ENCODE measurements at regions not wholly inside any gene's neighbourhood (a gene's known extent, or its start where the extent isn't known, plus 50 kb on each side); places are given as distances from the start of the nearest gene placed in this dataset.

DNA sequence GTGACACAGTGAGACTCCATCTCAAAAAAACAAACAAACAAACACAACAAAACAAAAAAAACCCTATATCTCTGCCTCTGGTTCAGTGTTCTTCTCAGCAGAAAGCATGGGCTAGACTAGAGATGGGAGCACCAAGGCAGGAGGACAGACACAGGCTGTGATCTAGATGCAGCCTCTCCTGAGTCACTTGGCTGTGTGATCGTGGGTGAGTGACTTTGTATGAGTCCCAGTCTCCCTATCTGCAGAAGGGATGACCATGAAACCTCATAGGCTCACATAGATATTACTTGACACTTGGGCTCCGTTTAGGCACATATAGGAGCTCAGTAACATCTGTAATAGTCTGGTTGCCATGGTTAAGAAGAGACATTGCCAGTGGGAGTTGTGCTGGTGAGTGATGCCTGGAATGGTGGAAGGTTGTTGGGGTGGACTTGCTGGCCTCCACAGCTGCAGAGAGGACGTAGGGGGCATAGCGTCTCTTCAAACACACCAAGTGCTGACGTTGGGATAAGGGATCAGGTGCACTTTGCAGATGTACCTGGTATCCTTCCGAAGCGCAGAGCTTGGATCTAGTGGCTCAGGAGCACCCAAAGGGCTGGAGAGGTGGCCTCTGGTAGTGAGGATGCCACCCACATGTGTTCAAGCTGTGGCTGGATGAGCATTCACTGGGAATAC lies 318.9 kb upstream of the HS6ST1 start:
- TF ChIP-seq, protein P1, sequence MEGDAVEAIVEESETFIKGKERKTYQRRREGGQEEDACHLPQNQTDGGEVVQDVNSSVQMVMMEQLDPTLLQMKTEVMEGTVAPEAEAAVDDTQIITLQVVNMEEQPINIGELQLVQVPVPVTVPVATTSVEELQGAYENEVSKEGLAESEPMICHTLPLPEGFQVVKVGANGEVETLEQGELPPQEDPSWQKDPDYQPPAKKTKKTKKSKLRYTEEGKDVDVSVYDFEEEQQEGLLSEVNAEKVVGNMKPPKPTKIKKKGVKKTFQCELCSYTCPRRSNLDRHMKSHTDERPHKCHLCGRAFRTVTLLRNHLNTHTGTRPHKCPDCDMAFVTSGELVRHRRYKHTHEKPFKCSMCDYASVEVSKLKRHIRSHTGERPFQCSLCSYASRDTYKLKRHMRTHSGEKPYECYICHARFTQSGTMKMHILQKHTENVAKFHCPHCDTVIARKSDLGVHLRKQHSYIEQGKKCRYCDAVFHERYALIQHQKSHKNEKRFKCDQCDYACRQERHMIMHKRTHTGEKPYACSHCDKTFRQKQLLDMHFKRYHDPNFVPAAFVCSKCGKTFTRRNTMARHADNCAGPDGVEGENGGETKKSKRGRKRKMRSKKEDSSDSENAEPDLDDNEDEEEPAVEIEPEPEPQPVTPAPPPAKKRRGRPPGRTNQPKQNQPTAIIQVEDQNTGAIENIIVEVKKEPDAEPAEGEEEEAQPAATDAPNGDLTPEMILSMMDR (IDR thresholded peaks at IDR 0.05; ENCODE audit: insufficient read depth, low read length, poor library complexity, severe bottlenecking) = no peak
- no peak for TF ChIP-seq EZH2phosphoT487 (conservative IDR thresholded peaks at IDR 0.05; ENCODE audit: low read length)
